HepG2 (cell line): ENCODE measurements at regions not wholly inside any gene's neighbourhood (a gene's known extent, or its start where the extent isn't known, plus 50 kb on each side); places are given as distances from the start of the nearest gene placed in this dataset.

Source experiments
- ATAC-seq: fragments of 200-7000 bp; cut with Tn5 transposase; 3 replicates; pipeline ENCODE4 v1.9.1; 2020; ENCODE audit warnings: mild to moderate bottlenecking, moderate library complexity
- BruUV-seq: library from RNA; stranded (reverse); fragments of 400-500 nt; replicated peaks from 2 replicates; lab custom pipeline; 2021; lab: Mats Ljungman, UMichigan
- CTCF ChIA-PET: fragments of 300-600 bp; formaldehyde crosslinking; extraction: SDS; loops from one replicate; lab custom pipeline; 2021; ENCODE audit warnings: low total read pairs, inconsistent platforms, low intra/inter-chr PET ratio; lab: Yijun Ruan, JAX
- POLR2A ChIA-PET: fragments of 350-600 bp; sonication (Branson Sonifier 250); formaldehyde crosslinking; loops from one replicate; lab custom pipeline; 2020; ENCODE audit warnings: antibody characterized with exemption, inconsistent platforms; lab: Yijun Ruan, JAX
- DNase-seq: peaks from one replicate; pipeline ENCODE4 v3.0.0-alpha.2; 2015; ENCODE audit warnings: low spot score
- FAIRE-seq: peaks from 3 replicates; lab custom pipeline; 2011; peaks lifted over from hg19 to GRCh38; lab: Jason Lieb, UNC
- H2AFZ ChIP-seq: one replicate; pipeline ENCODE4 v1.6.1; 2011; ENCODE audit warnings: low read length, inconsistent platforms
- H3K27ac ChIP-seq: fragments of 300-600 bp; 3 replicates; pipeline ENCODE4 v1.8.0; 2011; ENCODE audit warnings: mixed run types, mild to moderate bottlenecking, mixed read lengths, low read length, inconsistent platforms; ENCODE audit not compliant: insufficient read depth; ENCODE audit errors: extremely low read length
- H3K27me3 ChIP-seq, 2 experiments: fragments of 200-600 bp in 1 of 2; 2 replicates in 1 of 2; 3 replicates in 1 of 2; pipeline versions ENCODE4 v1.6.0 to v1.8.0; 2011; ENCODE audit warnings: low read length in 2 of 2, mild to moderate bottlenecking in 2 of 2, moderate library complexity in 2 of 2, inconsistent platforms in 1 of 2; ENCODE audit not compliant: insufficient read depth in 2 of 2, control insufficient read depth in 1 of 2
- H3K36me3 ChIP-seq, 2 experiments: fragments of 200-600 bp in 1 of 2; replicated peaks in 1 of 2; 2 replicates in 1 of 2; 3 replicates in 1 of 2; pipeline versions ENCODE4 v1.5.1 to v1.8.0; 2011; ENCODE audit warnings: low read length in 2 of 2, inconsistent platforms in 1 of 2; ENCODE audit not compliant: insufficient read depth in 2 of 2, control insufficient read depth in 1 of 2
- H3K4me1 ChIP-seq: 2 replicates; pipeline ENCODE4 v1.5.1; 2012; ENCODE audit warnings: low read length, inconsistent platforms; ENCODE audit not compliant: insufficient read depth
- H3K4me2 ChIP-seq: 2 replicates; pipeline ENCODE4 v1.6.0; 2011; ENCODE audit warnings: low read depth, low read length, inconsistent platforms
- H3K4me3 ChIP-seq, 3 experiments: fragments of 200-600 bp in 1 of 3; sonication (generic), shearing (Covaris generic) in 1 of 3; replicated peaks in 1 of 3; 2 replicates each; pipeline ENCODE4 v1.5.1; 2011 to 2016; ENCODE audit warnings: low read length in 3 of 3, inconsistent platforms in 2 of 3, low read depth in 2 of 3, mild to moderate bottlenecking in 2 of 3, control low read depth in 1 of 3, mixed read lengths in 1 of 3; ENCODE audit not compliant: insufficient read depth in 1 of 3
- H3K79me2 ChIP-seq: one replicate; pipeline ENCODE4 v1.6.1; 2011; ENCODE audit warnings: low read length, inconsistent platforms; ENCODE audit not compliant: insufficient read depth
- H3K9ac ChIP-seq: 2 replicates; pipeline ENCODE4 v1.6.0; 2011; ENCODE audit warnings: mild to moderate bottlenecking, low read depth, low read length, inconsistent platforms; ENCODE audit not compliant: insufficient read depth
- H3K9me3 ChIP-seq: 2 replicates; pipeline ENCODE4 v1.5.1; 2012; ENCODE audit warnings: mild to moderate bottlenecking, low read length
- H4K20me1 ChIP-seq: 2 replicates; pipeline ENCODE4 v1.6.0; 2011; ENCODE audit warnings: inconsistent platforms, mild to moderate bottlenecking, low read length, moderate library complexity; ENCODE audit not compliant: insufficient read depth
- CBFB ChIP-seq: sonication (generic); formaldehyde crosslinking; IDR thresholded peaks from 2 replicates; pipeline ENCODE4 v1.4.0; 2020; ENCODE audit warnings: missing genetic modification reagents
- NCOR1 ChIP-seq: fragments of 200-600 bp; sonication (generic); IDR thresholded peaks from 2 replicates; pipeline ENCODE4 v1.7.0; 2017; ENCODE audit warnings: antibody characterized with exemption, low read length, borderline replicate concordance
- POGZ ChIP-seq: sonication (generic); formaldehyde crosslinking; IDR thresholded peaks from 2 replicates; pipeline ENCODE4 v1.4.0; 2020; ENCODE audit warnings: mild to moderate bottlenecking, missing genetic modification reagents
- TEAD2 ChIP-seq: sonication (generic); formaldehyde crosslinking; IDR thresholded peaks from 2 replicates; pipeline ENCODE4 v1.9.0; 2021; ENCODE audit warnings: missing genetic modification reagents
- ZNF543 ChIP-seq: sonication (generic); formaldehyde crosslinking; IDR thresholded peaks from 2 replicates; pipeline ENCODE4 v1.4.0; 2020; ENCODE audit warnings: mild to moderate bottlenecking, missing genetic modification reagents
- ZNF687 ChIP-seq: sonication (generic); formaldehyde crosslinking; IDR thresholded peaks from 2 replicates; pipeline ENCODE4 v1.5.1; 2020; ENCODE audit warnings: mild to moderate bottlenecking, missing genetic modification reagents, moderate library complexity
- ZNF724P ChIP-seq: sonication (generic); formaldehyde crosslinking; IDR thresholded peaks from 2 replicates; pipeline ENCODE4 v1.8.0; 2022; ENCODE audit warnings: missing genetic modification reagents, borderline replicate concordance
- WGBS: methylation state at CpG from one replicate; pipeline ENCODE4 v1.1.6; 2017; ENCODE audit warnings: low lambda C conversion rate; 5-methylcytosine and 5-hydroxymethylcytosine counted together
- in situ Hi-C: cut with HindIII; loops from 2 replicates; pipeline ENCODE4 v1.10.0; 2017; ENCODE audit warnings: low pct_unique_long_range_greater_than_20kb; ENCODE audit not compliant: extremely low pct_ligation_motif_present
- intact Hi-C: fragments of 100-400 bp; cut with micrococcal nuclease; formaldehyde crosslinking; loops from one replicate; pipeline ENCODE4 v1.10.0; 2022; ENCODE audit not compliant: unreplicated experiment
- TF ChIP-seq, protein P1 (sequence below): sonication (generic); formaldehyde crosslinking; IDR thresholded peaks from 2 replicates; pipeline ENCODE4 v1.4.0; 2020; ENCODE audit warnings: mild to moderate bottlenecking, missing genetic modification reagents, borderline replicate concordance

GRCh38 chr21:14684071-14684470 is 138.0 kb upstream of the SAMSN1 start:
- no peak overlapping the region for H3K9ac ChIP-seq
- H3K79me2 ChIP-seq, result no peaks in the 10 kb centered on the region
- in situ Hi-C loops (no loop called here), intact Hi-C loops (no loop called here)
- no peaks in the 10 kb centered on the region for H4K20me1 ChIP-seq
- H2AFZ ChIP-seq, result no peak overlapping the region
- FAIRE-seq (no peak), ATAC-seq (no peak), DNase-seq (no peak)
- ChIA-PET POLR2A (no interaction called here), CTCF (no interaction called here)
- H3K4me2 ChIP-seq, result no peak overlapping the region
- H3K9me3 ChIP-seq, result no peaks in the 10 kb centered on the region
- 17% methylated on average over 4 of the region's 4 CpGs for WGBS
- H3K36me3 ChIP-seq, result no peaks in the 10 kb centered on the region
- H3K27ac ChIP-seq, result no peak overlapping the region
- no TSS peak for BruUV-seq
- no peaks in the 10 kb centered on the region for H3K4me1 ChIP-seq
- H3K4me3 ChIP-seq, result no peak overlapping the region
- TF ChIP-seq POGZ (no peak), ZNF687 (CRISPR knock-in tag) (no peak), CBFB (CRISPR knock-in tag) (no peak), ZNF543 (CRISPR knock-in tag) (no peak), NCOR1 (no peak), ZNF724P (CRISPR knock-in tag) (no peak), TEAD2 (CRISPR knock-in tag) (no peak)
- TF ChIP-seq, protein P1, sequence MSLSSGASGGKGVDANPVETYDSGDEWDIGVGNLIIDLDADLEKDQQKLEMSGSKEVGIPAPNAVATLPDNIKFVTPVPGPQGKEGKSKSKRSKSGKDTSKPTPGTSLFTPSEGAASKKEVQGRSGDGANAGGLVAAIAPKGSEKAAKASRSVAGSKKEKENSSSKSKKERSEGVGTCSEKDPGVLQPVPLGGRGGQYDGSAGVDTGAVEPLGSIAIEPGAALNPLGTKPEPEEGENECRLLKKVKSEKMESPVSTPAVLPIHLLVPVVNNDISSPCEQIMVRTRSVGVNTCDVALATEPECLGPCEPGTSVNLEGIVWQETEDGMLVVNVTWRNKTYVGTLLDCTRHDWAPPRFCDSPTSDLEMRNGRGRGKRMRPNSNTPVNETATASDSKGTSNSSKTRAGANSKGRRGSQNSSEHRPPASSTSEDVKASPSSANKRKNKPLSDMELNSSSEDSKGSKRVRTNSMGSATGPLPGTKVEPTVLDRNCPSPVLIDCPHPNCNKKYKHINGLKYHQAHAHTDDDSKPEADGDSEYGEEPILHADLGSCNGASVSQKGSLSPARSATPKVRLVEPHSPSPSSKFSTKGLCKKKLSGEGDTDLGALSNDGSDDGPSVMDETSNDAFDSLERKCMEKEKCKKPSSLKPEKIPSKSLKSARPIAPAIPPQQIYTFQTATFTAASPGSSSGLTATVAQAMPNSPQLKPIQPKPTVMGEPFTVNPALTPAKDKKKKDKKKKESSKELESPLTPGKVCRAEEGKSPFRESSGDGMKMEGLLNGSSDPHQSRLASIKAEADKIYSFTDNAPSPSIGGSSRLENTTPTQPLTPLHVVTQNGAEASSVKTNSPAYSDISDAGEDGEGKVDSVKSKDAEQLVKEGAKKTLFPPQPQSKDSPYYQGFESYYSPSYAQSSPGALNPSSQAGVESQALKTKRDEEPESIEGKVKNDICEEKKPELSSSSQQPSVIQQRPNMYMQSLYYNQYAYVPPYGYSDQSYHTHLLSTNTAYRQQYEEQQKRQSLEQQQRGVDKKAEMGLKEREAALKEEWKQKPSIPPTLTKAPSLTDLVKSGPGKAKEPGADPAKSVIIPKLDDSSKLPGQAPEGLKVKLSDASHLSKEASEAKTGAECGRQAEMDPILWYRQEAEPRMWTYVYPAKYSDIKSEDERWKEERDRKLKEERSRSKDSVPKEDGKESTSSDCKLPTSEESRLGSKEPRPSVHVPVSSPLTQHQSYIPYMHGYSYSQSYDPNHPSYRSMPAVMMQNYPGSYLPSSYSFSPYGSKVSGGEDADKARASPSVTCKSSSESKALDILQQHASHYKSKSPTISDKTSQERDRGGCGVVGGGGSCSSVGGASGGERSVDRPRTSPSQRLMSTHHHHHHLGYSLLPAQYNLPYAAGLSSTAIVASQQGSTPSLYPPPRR (CRISPR knock-in tag), result no peak
- H3K27me3 ChIP-seq, result no peaks in the 10 kb centered on the region
